ENCODE measurements at regions not wholly inside any gene's neighbourhood (a gene's known extent, or its start where the extent isn't known, plus 50 kb on each side); places are given as distances from the start of the nearest gene placed in this dataset.

DNA sequence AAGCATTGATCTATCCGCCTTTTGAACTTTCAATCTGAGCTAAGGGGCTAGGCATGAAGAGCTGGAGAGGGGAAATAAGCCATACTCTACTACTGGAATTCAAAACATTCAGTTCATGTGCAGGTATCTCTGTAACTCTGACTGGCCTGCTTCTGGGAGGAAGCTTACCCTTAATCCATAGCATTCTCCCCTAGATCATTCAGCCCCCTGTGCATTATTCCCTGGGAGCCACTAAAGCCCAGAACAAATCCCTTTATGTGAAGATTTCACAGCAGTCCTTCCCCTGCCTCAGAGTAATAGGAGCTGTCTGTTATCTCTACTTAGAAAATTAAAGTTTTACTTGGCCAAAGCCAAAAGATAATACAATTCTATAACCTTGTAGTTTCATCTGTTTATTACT, 300.7 kb downstream of the SEC16B start:
- TF ChIP-seq CEBPB (IDR thresholded peaks at IDR 0.05): no peak
- TF ChIP-seq, protein P1, sequence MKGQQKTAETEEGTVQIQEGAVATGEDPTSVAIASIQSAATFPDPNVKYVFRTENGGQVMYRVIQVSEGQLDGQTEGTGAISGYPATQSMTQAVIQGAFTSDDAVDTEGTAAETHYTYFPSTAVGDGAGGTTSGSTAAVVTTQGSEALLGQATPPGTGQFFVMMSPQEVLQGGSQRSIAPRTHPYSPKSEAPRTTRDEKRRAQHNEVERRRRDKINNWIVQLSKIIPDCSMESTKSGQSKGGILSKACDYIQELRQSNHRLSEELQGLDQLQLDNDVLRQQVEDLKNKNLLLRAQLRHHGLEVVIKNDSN (IDR thresholded peaks at IDR 0.05): no peak
- no peak for TF ChIP-seq RAD21 (IDR thresholded peaks at IDR 0.05; ENCODE audit: low read depth)
- TF ChIP-seq TEAD4 (IDR thresholded peaks at IDR 0.05): no peak
- TF ChIP-seq EGR1 (IDR thresholded peaks at IDR 0.05): no peak

DNA sequence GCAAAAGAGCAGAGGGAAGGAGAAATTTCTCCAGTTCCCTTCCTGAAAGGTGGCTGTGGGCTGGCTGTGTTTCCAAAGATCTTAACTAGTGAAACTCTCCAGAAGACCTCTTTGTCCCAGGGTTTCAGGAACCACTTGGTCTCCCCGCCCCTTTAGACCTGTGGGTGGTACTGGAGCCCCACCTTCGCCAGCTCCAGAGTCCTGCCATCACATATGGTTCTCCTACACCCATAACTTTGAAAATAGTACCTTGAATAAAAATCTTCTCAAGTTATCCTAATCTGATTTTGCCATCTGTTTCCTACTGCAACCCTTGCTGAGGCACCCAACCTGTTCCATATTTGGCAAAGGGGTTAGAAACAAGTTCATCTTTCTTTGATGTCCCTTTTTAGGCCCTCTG, 303.9 kb downstream of the SEC16B start:
- TF ChIP-seq EP300 (IDR thresholded peaks at IDR 0.05; ENCODE audit: borderline replicate concordance): no peak
- no peak for TF ChIP-seq NFIC (IDR thresholded peaks at IDR 0.05)
- no peak for TF ChIP-seq ZBTB7A (IDR thresholded peaks at IDR 0.05; ENCODE audit: low read depth)
- no peak for TF ChIP-seq TEAD4 (IDR thresholded peaks at IDR 0.05)
- no peak for TF ChIP-seq EGR1 (IDR thresholded peaks at IDR 0.05)
- no peak for TF ChIP-seq YY1 (IDR thresholded peaks at IDR 0.05; ENCODE audit: low read depth)
- no peak for TF ChIP-seq CEBPB (IDR thresholded peaks at IDR 0.05)
- TF ChIP-seq, protein P2, sequence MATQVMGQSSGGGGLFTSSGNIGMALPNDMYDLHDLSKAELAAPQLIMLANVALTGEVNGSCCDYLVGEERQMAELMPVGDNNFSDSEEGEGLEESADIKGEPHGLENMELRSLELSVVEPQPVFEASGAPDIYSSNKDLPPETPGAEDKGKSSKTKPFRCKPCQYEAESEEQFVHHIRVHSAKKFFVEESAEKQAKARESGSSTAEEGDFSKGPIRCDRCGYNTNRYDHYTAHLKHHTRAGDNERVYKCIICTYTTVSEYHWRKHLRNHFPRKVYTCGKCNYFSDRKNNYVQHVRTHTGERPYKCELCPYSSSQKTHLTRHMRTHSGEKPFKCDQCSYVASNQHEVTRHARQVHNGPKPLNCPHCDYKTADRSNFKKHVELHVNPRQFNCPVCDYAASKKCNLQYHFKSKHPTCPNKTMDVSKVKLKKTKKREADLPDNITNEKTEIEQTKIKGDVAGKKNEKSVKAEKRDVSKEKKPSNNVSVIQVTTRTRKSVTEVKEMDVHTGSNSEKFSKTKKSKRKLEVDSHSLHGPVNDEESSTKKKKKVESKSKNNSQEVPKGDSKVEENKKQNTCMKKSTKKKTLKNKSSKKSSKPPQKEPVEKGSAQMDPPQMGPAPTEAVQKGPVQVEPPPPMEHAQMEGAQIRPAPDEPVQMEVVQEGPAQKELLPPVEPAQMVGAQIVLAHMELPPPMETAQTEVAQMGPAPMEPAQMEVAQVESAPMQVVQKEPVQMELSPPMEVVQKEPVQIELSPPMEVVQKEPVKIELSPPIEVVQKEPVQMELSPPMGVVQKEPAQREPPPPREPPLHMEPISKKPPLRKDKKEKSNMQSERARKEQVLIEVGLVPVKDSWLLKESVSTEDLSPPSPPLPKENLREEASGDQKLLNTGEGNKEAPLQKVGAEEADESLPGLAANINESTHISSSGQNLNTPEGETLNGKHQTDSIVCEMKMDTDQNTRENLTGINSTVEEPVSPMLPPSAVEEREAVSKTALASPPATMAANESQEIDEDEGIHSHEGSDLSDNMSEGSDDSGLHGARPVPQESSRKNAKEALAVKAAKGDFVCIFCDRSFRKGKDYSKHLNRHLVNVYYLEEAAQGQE (IDR thresholded peaks at IDR 0.05; ENCODE audit: low read depth): no peak
- no peak for TF ChIP-seq FOXM1 (IDR thresholded peaks at IDR 0.05; ENCODE audit: borderline replicate concordance, low read depth)
- TF ChIP-seq, protein P3, sequence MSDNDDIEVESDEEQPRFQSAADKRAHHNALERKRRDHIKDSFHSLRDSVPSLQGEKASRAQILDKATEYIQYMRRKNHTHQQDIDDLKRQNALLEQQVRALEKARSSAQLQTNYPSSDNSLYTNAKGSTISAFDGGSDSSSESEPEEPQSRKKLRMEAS (IDR thresholded peaks at IDR 0.05): no peak
- TF ChIP-seq RAD21 (IDR thresholded peaks at IDR 0.05; ENCODE audit: low read depth): no peak
- no peak for TF ChIP-seq TAF1 (IDR thresholded peaks at IDR 0.05; ENCODE audit: low read depth)
- TF ChIP-seq, protein P1 (IDR thresholded peaks at IDR 0.05): no peak
- TF ChIP-seq CREB1 (IDR thresholded peaks at IDR 0.05; ENCODE audit: low read depth): no peak
- no peak for TF ChIP-seq TCF12 (IDR thresholded peaks at IDR 0.05; ENCODE audit: low read depth)

DNA sequence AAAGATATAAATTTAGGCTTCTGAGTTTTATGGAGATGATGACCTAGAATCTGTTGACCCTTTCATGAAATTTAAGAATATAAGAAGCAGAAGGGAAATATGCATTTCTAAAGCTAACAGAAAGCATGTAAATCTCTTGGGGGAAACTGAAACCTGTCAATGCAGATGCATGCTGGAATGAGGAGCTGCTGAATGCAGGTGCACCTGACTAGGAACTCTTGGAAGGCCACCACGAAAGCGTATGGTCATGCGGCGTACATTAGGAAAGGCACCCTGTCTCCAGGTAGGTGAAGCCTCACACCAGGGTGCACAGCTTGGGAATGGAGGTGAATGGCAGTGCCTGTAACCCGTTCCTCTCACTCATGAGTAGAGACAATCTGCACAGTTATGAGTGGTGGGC, 309.7 kb downstream of the SEC16B start:
- TF ChIP-seq, protein P2 (IDR thresholded peaks at IDR 0.05; ENCODE audit: low read depth): no peak
- TF ChIP-seq EGR1 (IDR thresholded peaks at IDR 0.05) (no peak), CEBPB (IDR thresholded peaks at IDR 0.05) (no peak), EP300 (IDR thresholded peaks at IDR 0.05; ENCODE audit: borderline replicate concordance) (no peak), TEAD4 (IDR thresholded peaks at IDR 0.05) (no peak), TCF12 (IDR thresholded peaks at IDR 0.05; ENCODE audit: low read depth) (no peak), FOXM1 (IDR thresholded peaks at IDR 0.05; ENCODE audit: borderline replicate concordance, low read depth) (no peak), ZBTB7A (IDR thresholded peaks at IDR 0.05; ENCODE audit: low read depth) (no peak), CREB1 (IDR thresholded peaks at IDR 0.05; ENCODE audit: low read depth) (no peak), TAF1 (IDR thresholded peaks at IDR 0.05; ENCODE audit: low read depth) (no peak), RAD21 (IDR thresholded peaks at IDR 0.05; ENCODE audit: low read depth) (no peak), NFIC (IDR thresholded peaks at IDR 0.05) (no peak), YY1 (IDR thresholded peaks at IDR 0.05; ENCODE audit: low read depth) (no peak)
- TF ChIP-seq, protein P3 (IDR thresholded peaks at IDR 0.05): no peak
- TF ChIP-seq, protein P1 (IDR thresholded peaks at IDR 0.05): no peak

DNA sequence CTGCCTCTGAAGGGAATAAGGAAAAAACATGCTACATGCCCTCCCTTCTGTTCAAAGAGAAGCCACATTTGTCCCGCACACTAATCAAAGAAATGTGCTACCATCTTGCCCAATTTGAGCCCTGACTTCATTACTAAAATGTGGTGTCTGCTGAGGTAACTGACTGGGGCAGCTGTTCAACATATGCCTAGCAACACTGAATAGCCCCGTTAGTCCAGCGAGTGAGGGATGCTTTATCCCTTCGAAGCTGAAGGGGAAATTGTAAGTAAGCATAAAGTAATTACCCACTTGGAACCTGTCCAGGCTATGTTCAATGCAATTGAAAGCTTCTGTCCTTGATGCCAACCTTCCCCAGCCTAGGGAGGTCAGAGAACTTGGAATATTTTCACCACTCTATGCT, 310.6 kb downstream of the SEC16B start:
- TF ChIP-seq EP300 (IDR thresholded peaks at IDR 0.05; ENCODE audit: borderline replicate concordance) (no peak), CREB1 (IDR thresholded peaks at IDR 0.05; ENCODE audit: low read depth) (no peak), RAD21 (IDR thresholded peaks at IDR 0.05; ENCODE audit: low read depth) (no peak), CEBPB (IDR thresholded peaks at IDR 0.05) (no peak), YY1 (IDR thresholded peaks at IDR 0.05; ENCODE audit: low read depth) (no peak), TCF12 (IDR thresholded peaks at IDR 0.05; ENCODE audit: low read depth) (no peak), TEAD4 (IDR thresholded peaks at IDR 0.05) (no peak), NFIC (IDR thresholded peaks at IDR 0.05) (no peak), ZBTB7A (IDR thresholded peaks at IDR 0.05; ENCODE audit: low read depth) (no peak), TAF1 (IDR thresholded peaks at IDR 0.05; ENCODE audit: low read depth) (no peak), FOXM1 (IDR thresholded peaks at IDR 0.05; ENCODE audit: borderline replicate concordance, low read depth) (no peak), EGR1 (IDR thresholded peaks at IDR 0.05) (no peak)
- TF ChIP-seq, protein P3 (IDR thresholded peaks at IDR 0.05): no peak
- TF ChIP-seq, protein P1 (IDR thresholded peaks at IDR 0.05): no peak
- TF ChIP-seq, protein P2 (IDR thresholded peaks at IDR 0.05; ENCODE audit: low read depth): no peak
